ENCODE measurements at regions not wholly inside any gene's neighbourhood (a gene's known extent, or its start where the extent isn't known, plus 50 kb on each side); places are given as distances from the start of the nearest gene placed in this dataset.

- Histone ChIP-seq H3K36me3 (no peaks in the 10 kb centered on the region), H3K4me3 (no peak overlapping the region), H3K4me1 (no peaks in the 10 kb centered on the region), H3K9me3 (replicated peaks) (no peaks in the 10 kb centered on the region), H3K27ac (replicated peaks) (no peak overlapping the region), H3K27me3 (ENCODE audit: low read depth) (no peaks in the 10 kb centered on the region)
- DNase-seq = no peak
- TF ChIP-seq CTCF (IDR thresholded peaks at IDR 0.05; ENCODE audit: borderline replicate concordance) = no peak
- intact Hi-C loops (cut with micrococcal nuclease) = no loop called here
Observed at GRCh38 chr3:88534534-88534933, 384.8 kb downstream of the C3orf38 start.

GRCh38 chr3:88535563-88535962 lies 385.8 kb downstream of the C3orf38 start:
- H3K4me1 ChIP-seq = no peaks in the 10 kb centered on the region
- intact Hi-C loops (cut with micrococcal nuclease) = no loop called here
- H3K4me3 ChIP-seq = no peak overlapping the region
- no peaks in the 10 kb centered on the region for H3K9me3 ChIP-seq (replicated peaks)
- H3K27ac ChIP-seq (replicated peaks) = no peak overlapping the region
- DNase-seq = no peak
- no peak for TF ChIP-seq CTCF (IDR thresholded peaks at IDR 0.05; ENCODE audit: borderline replicate concordance)
- H3K36me3 ChIP-seq = no peaks in the 10 kb centered on the region
- H3K27me3 ChIP-seq (ENCODE audit: low read depth) = no peaks in the 10 kb centered on the region

- TF ChIP-seq CTCF (IDR thresholded peaks at IDR 0.05; ENCODE audit: borderline replicate concordance) = no peak
- DNase-seq = no peak
- no peaks in the 10 kb centered on the region for H3K36me3 ChIP-seq
- no peaks in the 10 kb centered on the region for H3K27me3 ChIP-seq (ENCODE audit: low read depth)
- intact Hi-C loops (cut with micrococcal nuclease) = no loop called here
- peaks cover 5% of the 10 kb centered on the region for H3K9me3 ChIP-seq (replicated peaks)
- H3K4me3 ChIP-seq = no peak overlapping the region
- no peaks in the 10 kb centered on the region for H3K4me1 ChIP-seq
- no peak overlapping the region for H3K27ac ChIP-seq (replicated peaks)
Observed at GRCh38 chr3:88542916-88543315, 393.2 kb downstream of the C3orf38 start.

GRCh38 chr3:88572450-88572849 lies 422.7 kb downstream of the C3orf38 start:
- Histone ChIP-seq H3K4me1 (no peaks in the 10 kb centered on the region), H3K4me3 (no peak overlapping the region), H3K27me3 (ENCODE audit: low read depth) (no peaks in the 10 kb centered on the region), H3K27ac (replicated peaks) (no peak overlapping the region), H3K36me3 (no peaks in the 10 kb centered on the region), H3K9me3 (replicated peaks) (peaks cover 34% of the 10 kb centered on the region)
- DNase-seq = no peak
- intact Hi-C loops (cut with micrococcal nuclease) = no loop called here
- TF ChIP-seq CTCF (IDR thresholded peaks at IDR 0.05; ENCODE audit: borderline replicate concordance) = no peak

GRCh38 chr3:88573472-88573871 lies 423.7 kb downstream of the C3orf38 start:
- Histone ChIP-seq H3K4me3 (no peak overlapping the region), H3K4me1 (no peaks in the 10 kb centered on the region), H3K27ac (replicated peaks) (no peak overlapping the region), H3K27me3 (ENCODE audit: low read depth) (no peaks in the 10 kb centered on the region), H3K36me3 (no peaks in the 10 kb centered on the region), H3K9me3 (replicated peaks) (peaks cover 25% of the 10 kb centered on the region)
- intact Hi-C loops (cut with micrococcal nuclease) = no loop called here
- no peak for DNase-seq
- no peak for TF ChIP-seq CTCF (IDR thresholded peaks at IDR 0.05; ENCODE audit: borderline replicate concordance)

- Histone ChIP-seq H3K4me1 (no peaks in the 10 kb centered on the region), H3K27me3 (ENCODE audit: low read depth) (no peaks in the 10 kb centered on the region), H3K4me3 (no peak overlapping the region), H3K27ac (replicated peaks) (no peak overlapping the region), H3K9me3 (replicated peaks) (peaks cover 20% of the 10 kb centered on the region), H3K36me3 (no peaks in the 10 kb centered on the region)
- no peak for TF ChIP-seq CTCF (IDR thresholded peaks at IDR 0.05; ENCODE audit: borderline replicate concordance)
- intact Hi-C loops (cut with micrococcal nuclease) = no loop called here
- no peak for DNase-seq
Observed at GRCh38 chr3:88574146-88574545, 424.4 kb downstream of the C3orf38 start.
